ENCODE measurements at regions not wholly inside any gene's neighbourhood (a gene's known extent, or its start where the extent isn't known, plus 50 kb on each side); places are given as distances from the start of the nearest gene placed in this dataset.

DNA sequence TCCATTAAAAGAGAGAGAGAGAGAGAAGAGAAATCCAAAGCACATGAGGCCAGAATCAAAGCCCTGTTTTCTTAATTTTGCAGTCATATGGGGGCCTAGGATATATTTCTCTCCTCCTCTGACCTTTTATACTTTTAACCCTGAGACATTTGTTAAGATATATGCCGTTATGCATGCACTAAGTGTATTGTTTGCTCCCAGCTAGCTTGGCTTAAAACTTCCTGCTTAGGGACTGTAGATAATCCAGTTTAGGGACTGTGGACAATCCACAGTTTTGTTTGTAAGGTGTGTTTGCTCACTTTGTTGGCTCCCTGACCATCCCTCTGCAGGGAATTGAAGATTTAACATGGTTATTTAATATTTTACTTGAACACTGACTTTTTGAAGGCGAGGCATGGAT is 166.3 kb upstream of the TSHZ2 start:
- no peak for TF ChIP-seq EZH2 (IDR thresholded peaks at IDR 0.05; ENCODE audit: insufficient read depth, poor library complexity, severe bottlenecking)
- no peak for TF ChIP-seq EZH2phosphoT487 (IDR thresholded peaks at IDR 0.05; ENCODE audit: insufficient read depth, low read depth)
